CD1c-positive myeloid dendritic cell (primary cell): ENCODE measurements at regions not wholly inside any gene's neighbourhood (a gene's known extent, or its start where the extent isn't known, plus 50 kb on each side); places are given as distances from the start of the nearest gene placed in this dataset.
"Not testable (repeated sequence)": the region's sequence is repeated elsewhere in the genome, so short reads cannot be mapped to it uniquely, and the experiment has no call there.

Experiments
- DNase-seq: peaks from one replicate; pipeline ENCODE4 v3.0.0-alpha.2; 2016; ENCODE audit errors: extremely low spot score

GRCh38 chr13:28607187-28607955 lies 51.6 kb upstream of the POMP start:
- DNase-seq, result no peak

DNA sequence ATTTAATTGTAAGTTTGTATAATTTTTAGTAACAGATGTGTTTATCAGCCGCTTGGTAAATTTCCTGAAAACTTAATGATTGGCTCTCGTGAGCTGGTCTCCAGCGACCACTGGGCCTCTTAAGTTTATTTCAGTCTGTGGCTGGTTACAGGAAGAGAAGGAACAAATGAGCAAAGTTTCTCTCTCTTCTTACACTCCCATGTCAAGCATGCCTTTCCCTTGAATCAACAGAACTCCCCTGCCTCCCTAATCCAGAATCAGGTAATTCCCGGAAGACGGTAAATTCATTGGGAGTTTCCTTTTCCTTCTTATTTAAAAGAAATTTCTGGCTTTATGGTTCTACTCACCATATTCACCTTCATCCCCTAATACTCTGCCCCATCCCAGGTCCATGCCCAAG lies 52.5 kb upstream of the POMP start:
- DNase-seq, result no peak

DNA sequence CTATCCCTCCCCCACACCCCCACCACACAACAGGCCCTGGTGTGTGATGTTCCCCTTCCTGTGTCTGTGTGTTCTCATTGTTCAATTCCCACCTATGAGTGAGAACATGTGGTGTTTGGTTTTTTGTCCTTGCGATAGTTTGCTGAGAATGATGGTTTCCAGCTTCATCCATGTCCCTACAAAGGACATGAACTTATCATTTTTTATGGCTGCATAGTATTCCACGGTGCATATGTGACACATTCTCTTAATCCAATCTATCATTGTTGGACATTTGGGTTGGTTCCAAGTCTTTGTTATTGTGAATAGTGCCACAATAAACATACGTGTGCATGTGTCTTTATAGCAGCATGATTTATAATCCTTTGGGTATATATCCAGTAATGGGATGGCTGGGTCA lies 53.8 kb upstream of the POMP start:
- DNase-seq, result not testable (repeated sequence)

DNA sequence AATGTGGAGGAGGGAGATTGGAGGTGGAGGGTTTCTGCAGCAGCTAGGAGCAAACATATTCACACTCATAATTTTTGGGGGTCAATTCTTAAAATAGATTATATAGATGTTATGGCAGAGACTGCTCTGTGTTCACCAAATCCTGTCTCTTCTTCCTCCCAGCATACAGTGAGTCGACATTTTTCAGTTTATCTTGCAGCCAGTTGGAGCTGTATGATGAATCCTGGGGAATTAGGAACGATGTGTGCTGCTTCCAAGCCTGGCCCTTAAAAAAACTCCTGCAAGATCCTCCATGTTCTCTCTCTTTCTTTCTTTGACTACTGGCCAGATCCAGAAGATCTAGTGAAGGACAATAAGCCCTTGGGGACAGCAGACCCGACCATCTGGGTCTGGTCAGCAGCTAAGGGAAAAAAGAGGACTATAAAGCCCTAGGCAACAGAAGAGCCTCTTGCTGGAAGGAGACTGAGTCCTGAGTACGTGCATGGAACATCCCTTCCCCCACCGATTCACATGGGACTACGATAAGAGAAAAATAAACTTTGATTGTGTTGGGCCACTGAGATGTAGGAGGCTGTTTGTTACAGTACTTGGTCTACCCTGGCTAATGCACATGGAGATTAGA lies 55.8 kb upstream of the POMP start:
- DNase-seq, result no peak

GRCh38 chr13:28602580-28602979 lies 56.4 kb upstream of the POMP start:
- no peak for DNase-seq

DNA sequence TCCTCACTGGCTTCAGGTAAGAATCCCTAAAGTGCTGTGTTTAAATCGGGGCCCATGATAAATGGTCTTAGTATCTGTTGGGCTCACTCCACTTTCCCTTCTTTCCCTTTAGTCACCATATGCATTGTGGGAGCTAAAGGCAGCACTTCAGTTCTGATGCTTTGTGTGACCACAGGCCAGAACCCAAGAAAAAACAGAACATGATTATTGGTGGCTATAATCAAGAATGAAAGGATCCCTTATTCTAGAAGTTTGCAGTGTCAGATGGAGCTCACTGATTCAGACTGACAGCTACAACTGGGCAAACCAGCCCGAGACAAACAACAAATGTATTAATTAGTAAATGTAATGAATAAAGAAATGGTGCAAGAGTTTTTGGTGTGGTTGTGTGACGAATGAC lies 57.3 kb upstream of the POMP start:
- no peak for DNase-seq

DNA sequence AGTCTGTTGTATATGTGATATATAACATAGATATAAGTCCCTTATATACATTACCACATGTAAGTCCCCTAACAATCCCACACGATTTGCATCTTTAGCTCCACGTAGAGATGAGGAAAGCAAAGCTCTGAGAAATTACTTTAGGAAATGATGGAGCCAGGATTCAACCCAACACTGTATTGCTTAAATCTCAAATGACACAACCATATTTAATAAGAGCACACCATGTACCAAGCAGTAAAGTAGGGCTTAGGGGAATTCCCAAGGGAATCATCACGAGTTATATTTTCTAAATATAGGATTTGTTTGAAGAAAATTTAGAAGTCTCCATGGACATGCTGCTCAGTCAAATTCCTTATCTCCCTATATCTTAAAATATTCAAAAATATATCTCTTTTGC lies 61.3 kb upstream of the POMP start:
- DNase-seq, result no peak

- DNase-seq, result no peak
These were observed 68.5 kb upstream of the POMP start for GRCh38 chr13:28590461-28590860.

DNA sequence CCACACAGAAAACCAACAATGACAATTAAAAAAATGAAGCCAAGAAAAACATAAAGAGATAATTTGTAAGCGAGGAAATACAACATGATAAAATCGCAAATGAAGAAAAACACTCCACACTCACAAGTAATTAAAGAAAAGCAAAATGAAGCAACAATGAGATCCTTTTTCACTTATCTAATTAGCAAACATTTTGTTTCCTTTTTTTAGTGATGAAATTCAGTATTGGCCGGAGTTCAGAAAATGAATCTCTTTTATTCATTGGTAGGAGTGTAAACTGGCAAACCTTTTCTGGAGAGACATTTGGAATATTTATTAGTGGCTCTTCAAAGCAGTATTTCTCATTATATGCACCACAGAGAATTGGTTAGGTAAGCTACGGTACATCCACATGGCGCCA lies 70.6 kb upstream of the POMP start:
- peak; percentile 45 for DNase-seq

DNA sequence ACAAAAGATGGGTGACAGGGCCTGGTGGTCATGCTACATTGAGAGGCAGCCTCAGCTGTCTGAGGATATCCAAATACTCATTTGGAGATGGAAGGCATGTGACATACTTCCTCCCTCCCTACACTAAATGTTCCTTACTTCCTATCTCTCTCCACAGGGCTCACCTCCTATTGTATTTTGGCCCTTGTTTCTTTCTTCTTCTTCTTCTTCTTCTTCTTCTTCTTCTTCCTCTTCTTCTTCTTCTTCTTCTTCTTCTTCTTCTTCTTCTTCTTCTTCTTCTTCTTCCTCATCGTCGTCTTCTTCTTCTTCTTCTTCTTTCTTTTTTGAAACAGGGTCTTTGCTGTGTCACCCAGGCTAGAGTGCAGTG lies 71.8 kb upstream of the POMP start:
- peak; percentile 17 for DNase-seq

GRCh38 chr13:28586439-28587173 lies 72.3 kb upstream of the POMP start:
- DNase-seq, result no peak

DNA sequence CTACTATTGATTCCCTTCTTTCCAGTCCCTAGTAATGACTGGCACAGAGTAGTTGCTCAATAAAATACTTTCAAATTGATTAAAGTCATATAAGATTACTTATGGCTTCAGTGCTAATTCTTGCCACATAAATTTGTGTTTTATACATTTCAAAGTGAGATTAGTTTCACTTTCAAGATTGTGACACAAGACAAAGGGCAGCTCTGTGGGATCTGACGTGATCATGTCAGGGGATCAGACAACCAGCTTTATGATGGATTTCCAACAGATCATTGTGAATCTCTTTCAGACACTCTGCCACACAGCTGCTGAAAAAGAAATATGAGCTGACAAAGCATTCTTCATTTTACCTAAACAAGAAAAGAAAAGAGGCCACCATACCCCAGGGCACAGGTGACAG lies 73.4 kb upstream of the POMP start:
- peak; percentile 60 for DNase-seq

- DNase-seq, result peak; percentile 45
These were observed 74.0 kb upstream of the POMP start for GRCh38 chr13:28584873-28585381.

GRCh38 chr13:28583651-28584091 lies 75.3 kb upstream of the POMP start:
- DNase-seq, result no peak

- peak; percentile 31 for DNase-seq
These were observed 76.1 kb upstream of the POMP start for GRCh38 chr13:28582892-28583240.

DNA sequence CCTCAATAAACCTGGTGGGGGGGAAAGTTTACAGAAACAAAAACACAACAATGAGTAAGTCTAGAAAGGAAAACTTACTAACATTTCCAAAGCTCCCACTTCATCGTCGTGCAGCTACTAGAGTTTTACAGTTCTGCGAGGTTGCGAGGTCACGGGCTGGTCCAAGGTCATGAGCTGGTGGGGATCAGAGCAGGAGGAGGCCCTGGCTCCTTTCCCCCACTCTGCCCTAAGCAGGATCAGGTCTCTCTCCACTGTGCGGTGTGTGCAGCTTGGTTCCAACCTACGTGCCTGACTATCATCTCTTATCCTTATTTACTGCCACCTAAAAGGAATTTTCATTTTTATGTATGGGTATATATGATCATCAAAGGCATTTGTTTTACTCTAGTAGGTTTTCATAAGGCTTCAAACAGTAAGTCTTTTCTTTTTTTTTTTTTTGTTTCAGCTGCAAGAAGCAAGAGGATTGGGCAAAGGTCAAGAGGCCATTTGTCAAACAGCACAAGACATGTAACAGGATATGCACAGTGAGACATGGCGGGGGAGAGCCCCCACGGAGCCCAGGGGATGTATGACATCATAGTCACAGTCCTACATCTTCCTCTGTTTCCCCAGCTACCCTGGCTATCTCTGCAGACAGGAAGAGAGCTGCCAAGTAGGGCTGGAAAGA lies 76.6 kb upstream of the POMP start:
- DNase-seq, result peak; percentile 53

- no peak for DNase-seq
These were observed 77.5 kb upstream of the POMP start for GRCh38 chr13:28581451-28581850.

GRCh38 chr13:28579736-28580135 lies 79.2 kb upstream of the POMP start:
- no peak for DNase-seq

DNA sequence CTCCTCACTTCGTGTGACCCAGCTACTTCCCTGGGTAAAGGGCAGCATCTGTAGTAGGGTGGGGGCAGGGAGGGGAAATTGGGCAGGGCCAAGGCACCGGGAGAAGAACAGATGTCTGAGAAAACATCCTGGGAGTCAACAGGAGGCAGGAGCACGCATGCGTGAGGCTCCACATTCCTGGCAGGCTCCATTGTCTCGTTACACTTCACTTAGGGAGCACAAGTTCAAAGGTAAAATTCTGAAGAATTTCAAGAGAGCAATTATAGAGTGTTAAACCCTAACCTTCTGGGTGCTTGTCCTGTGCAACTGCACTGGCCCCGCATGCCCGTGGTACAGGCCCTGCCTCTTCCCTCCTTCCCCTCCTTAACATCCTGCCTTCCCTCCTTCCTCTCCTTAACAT lies 79.6 kb upstream of the POMP start:
- DNase-seq, result no peak

GRCh38 chr13:28576067-28576466 lies 81.1 kb upstream of the FLT1 start:
- DNase-seq, result no peak

- no peak for DNase-seq
These were observed 80.3 kb upstream of the FLT1 start for GRCh38 chr13:28575200-28575599.

- peak; percentile 91 for DNase-seq
These were observed 79.8 kb upstream of the FLT1 start for GRCh38 chr13:28574617-28575142.
